ENCODE measurements at regions not wholly inside any gene's neighbourhood (a gene's known extent, or its start where the extent isn't known, plus 50 kb on each side); places are given as distances from the start of the nearest gene placed in this dataset.
A peak's percentile ranks its signal among the peaks of the same experiment; 100 is the strongest.

DNA sequence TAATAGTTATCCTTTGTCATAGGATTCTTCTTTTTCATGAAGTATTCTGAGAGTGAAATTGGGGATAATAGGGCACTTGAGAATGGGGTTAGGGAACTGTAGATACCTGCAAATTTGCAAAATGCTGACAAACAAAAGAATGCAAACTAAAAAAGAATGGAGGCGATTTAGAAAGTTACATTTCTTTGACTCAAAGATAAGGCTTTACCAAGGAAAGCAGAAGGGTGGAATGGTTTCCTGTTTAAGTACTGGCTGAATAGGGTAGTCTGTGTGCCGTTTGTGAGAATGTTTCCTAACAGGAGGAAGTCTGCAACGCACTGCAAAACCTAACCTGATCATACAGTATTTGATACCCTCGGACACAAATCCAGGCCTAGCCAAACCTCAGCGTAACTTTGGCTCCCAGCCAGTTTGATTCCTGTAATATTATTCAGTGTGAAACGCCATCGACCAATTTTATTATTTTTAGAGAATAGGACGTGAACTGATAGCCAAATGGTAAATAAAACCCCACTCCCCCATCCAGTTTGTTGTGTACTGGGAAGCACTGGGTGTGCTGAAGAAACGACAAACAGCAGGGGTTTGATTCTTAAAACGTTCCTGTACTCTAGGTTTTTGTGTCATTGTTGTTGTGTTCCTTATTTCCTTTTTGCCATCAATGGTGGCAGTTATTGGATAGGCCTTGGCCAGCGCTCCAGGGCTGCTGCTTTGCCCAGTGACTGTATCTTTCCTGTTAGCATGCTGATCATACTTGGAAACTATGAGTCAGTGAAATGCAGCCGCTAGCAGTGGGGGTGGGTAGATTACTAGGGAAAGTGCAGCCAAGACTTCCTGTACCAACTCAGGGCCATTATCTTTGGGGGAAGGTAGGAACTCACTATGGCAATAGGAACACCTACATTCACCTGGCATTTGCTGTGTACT, 148.0 kb upstream of the TBL1XR1 start (continued):
- TF ChIP-seq, protein P1, sequence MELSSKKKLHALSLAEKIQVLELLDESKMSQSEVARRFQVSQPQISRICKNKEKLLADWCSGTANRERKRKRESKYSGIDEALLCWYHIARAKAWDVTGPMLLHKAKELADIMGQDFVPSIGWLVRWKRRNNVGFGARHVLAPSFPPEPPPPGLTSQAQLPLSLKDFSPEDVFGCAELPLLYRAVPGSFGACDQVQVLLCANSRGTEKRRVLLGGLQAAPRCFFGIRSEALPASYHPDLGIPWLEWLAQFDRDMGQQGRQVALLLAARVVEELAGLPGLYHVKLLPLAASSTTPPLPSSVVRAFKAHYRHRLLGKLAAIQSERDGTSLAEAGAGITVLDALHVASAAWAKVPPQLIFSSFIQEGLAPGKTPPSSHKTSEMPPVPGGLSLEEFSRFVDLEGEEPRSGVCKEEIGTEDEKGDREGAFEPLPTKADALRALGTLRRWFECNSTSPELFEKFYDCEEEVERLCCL (CRISPR knock-in tag; IDR thresholded peaks at IDR 0.05; ENCODE audit: borderline replicate concordance) = no peak
- no peak for TF ChIP-seq CBX1 (IDR thresholded peaks at IDR 0.05; ENCODE audit: low read depth)
- TF ChIP-seq ZNF761 (CRISPR knock-in tag; conservative IDR thresholded peaks at IDR 0.05) = no peak
- no peak for TF ChIP-seq NFKBIZ (CRISPR knock-in tag; IDR thresholded peaks at IDR 0.05)
- no peak for TF ChIP-seq MBNL3 (CRISPR knock-in tag; conservative IDR thresholded peaks at IDR 0.05)
- TF ChIP-seq MAFK (conservative IDR thresholded peaks at IDR 0.05 in 1 of 2, IDR thresholded peaks at IDR 0.05 in 1 of 2; ENCODE audit: low read length in 2 of 2) = peak in 1 of 2 experiments; percentile 49; a peak in 2 of 4 replicates
- no peak for TF ChIP-seq ZSCAN25 (CRISPR knock-in tag; IDR thresholded peaks at IDR 0.05)
- TF ChIP-seq ZFP36L1 (CRISPR knock-in tag; IDR thresholded peaks at IDR 0.05) = peak; percentile 35; the same call in 1 of the 2 replicates
- TF ChIP-seq, protein P2, sequence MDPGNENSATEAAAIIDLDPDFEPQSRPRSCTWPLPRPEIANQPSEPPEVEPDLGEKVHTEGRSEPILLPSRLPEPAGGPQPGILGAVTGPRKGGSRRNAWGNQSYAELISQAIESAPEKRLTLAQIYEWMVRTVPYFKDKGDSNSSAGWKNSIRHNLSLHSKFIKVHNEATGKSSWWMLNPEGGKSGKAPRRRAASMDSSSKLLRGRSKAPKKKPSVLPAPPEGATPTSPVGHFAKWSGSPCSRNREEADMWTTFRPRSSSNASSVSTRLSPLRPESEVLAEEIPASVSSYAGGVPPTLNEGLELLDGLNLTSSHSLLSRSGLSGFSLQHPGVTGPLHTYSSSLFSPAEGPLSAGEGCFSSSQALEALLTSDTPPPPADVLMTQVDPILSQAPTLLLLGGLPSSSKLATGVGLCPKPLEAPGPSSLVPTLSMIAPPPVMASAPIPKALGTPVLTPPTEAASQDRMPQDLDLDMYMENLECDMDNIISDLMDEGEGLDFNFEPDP (CRISPR knock-in tag; conservative IDR thresholded peaks at IDR 0.05) = no peak
- TF ChIP-seq NFIB (CRISPR knock-in tag; IDR thresholded peaks at IDR 0.05; ENCODE audit: borderline replicate concordance) = no peak
- peak; percentile 67; the same call in 1 of the 2 replicates for TF ChIP-seq ZNF264 (CRISPR knock-in tag; IDR thresholded peaks at IDR 0.05)
- TF ChIP-seq ZNF17 (CRISPR knock-in tag; IDR thresholded peaks at IDR 0.05) = no peak
- no peak for TF ChIP-seq TEAD2 (CRISPR knock-in tag; IDR thresholded peaks at IDR 0.05)
- TF ChIP-seq KAT7 (CRISPR knock-in tag; IDR thresholded peaks at IDR 0.05; ENCODE audit: borderline replicate concordance) = no peak
- TF ChIP-seq GFI1 (CRISPR knock-in tag; IDR thresholded peaks at IDR 0.05; ENCODE audit: borderline replicate concordance) = no peak
- peak; percentile 67 for TF ChIP-seq SAP130 (CRISPR knock-in tag; IDR thresholded peaks at IDR 0.05; ENCODE audit: low read depth)
- TF ChIP-seq STAT5B (CRISPR knock-in tag; IDR thresholded peaks at IDR 0.05) = no peak
- no peak; the same call in 1 of the 2 replicates for TF ChIP-seq SIX1 (CRISPR knock-in tag; IDR thresholded peaks at IDR 0.05; ENCODE audit: borderline replicate concordance)
- TF ChIP-seq PAWR (CRISPR knock-in tag; IDR thresholded peaks at IDR 0.05; ENCODE audit: borderline replicate concordance) = no peak
- no peak for TF ChIP-seq ZNF460 (CRISPR knock-in tag; IDR thresholded peaks at IDR 0.05; ENCODE audit: borderline replicate concordance)
- TF ChIP-seq SPEN (CRISPR knock-in tag; IDR thresholded peaks at IDR 0.05; ENCODE audit: low read depth) = no peak
- TF ChIP-seq DR1 (CRISPR knock-in tag; IDR thresholded peaks at IDR 0.05) = no peak
- TF ChIP-seq, protein P3, sequence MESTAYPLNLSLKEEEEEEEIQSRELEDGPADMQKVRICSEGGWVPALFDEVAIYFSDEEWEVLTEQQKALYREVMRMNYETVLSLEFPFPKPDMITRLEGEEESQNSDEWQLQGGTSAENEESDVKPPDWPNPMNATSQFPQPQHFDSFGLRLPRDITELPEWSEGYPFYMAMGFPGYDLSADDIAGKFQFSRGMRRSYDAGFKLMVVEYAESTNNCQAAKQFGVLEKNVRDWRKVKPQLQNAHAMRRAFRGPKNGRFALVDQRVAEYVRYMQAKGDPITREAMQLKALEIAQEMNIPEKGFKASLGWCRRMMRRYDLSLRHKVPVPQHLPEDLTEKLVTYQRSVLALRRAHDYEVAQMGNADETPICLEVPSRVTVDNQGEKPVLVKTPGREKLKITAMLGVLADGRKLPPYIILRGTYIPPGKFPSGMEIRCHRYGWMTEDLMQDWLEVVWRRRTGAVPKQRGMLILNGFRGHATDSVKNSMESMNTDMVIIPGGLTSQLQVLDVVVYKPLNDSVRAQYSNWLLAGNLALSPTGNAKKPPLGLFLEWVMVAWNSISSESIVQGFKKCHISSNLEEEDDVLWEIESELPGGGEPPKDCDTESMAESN (CRISPR knock-in tag; conservative IDR thresholded peaks at IDR 0.05) = no peak
- no peak for TF ChIP-seq ZNF235 (CRISPR knock-in tag; IDR thresholded peaks at IDR 0.05; ENCODE audit: borderline replicate concordance)
- no peak for TF ChIP-seq KDM5A (IDR thresholded peaks at IDR 0.05; ENCODE audit: borderline replicate concordance, low read length)
- TF ChIP-seq ZNF781 (CRISPR knock-in tag; IDR thresholded peaks at IDR 0.05; ENCODE audit: borderline replicate concordance, not compliant biosample characterization) = no peak
- TF ChIP-seq ZNF883 (CRISPR knock-in tag; IDR thresholded peaks at IDR 0.05; ENCODE audit: not compliant biosample characterization) = no peak
